Activated CD4-positive, alpha-beta T cell treated with anti-CD3 and anti-CD28 coated beads, Interleukin-2, Interleukin-6, amounts not matched to agents 100 ng/mL and 50 ng/mL, durations not matched to agents 16 hours and 8 hours (primary cell): ENCODE measurements at regions not wholly inside any gene's neighbourhood (a gene's known extent, or its start where the extent isn't known, plus 50 kb on each side); places are given as distances from the start of the nearest gene placed in this dataset.

ENCODE experiments used
- DNase-seq: peaks from one replicate; pipeline ENCODE4 v3.0.0-alpha.2; 2020

- DNase-seq = no peak
Measured at GRCh38 chr4:137310166-137310565, 222.1 kb downstream of the PCDH18 start.

DNA sequence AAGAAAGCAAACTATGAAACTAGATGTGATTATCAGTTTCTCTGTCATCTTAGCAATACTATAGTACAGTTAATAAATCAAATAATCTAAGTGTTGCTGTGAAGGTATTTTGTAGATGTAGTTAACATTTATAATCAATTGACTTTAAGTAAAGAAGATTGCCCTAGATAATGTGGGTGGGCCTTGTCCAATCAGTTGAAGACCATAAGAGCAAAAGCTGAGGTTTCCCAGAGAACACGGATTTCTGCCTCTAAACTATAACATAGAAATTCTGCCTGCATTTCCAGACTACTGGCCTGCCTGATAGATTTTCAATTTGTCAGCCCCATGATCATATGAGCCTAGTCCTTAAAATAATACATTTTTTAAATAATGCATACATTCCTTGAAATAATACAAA is 222.9 kb downstream of the PCDH18 start:
- no peak for DNase-seq

- DNase-seq = no peak
Measured at GRCh38 chr4:137307806-137308205, 224.5 kb downstream of the PCDH18 start.

DNA sequence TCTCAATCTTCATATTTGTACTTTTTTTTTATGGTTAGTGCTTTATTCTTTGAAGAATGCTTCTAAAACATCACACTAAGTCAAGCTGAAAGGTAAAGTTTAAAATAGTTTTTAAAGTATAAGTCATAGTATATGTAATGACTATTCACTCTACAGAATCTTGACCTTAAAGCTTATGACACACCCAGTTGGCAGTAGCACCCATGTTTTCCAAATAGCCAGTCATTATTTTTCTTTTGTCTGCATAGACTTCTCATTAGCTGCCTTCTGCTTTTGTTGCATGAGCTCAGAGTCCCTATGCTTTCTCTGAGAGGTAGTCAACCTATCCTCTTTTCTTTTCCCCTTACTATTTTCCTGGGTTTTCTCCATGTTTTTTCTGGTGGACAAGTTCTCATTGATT is 231.5 kb downstream of the PCDH18 start:
- no peak for DNase-seq

GRCh38 chr4:137299281-137299680 is 233.0 kb downstream of the PCDH18 start:
- no peak for DNase-seq

DNA sequence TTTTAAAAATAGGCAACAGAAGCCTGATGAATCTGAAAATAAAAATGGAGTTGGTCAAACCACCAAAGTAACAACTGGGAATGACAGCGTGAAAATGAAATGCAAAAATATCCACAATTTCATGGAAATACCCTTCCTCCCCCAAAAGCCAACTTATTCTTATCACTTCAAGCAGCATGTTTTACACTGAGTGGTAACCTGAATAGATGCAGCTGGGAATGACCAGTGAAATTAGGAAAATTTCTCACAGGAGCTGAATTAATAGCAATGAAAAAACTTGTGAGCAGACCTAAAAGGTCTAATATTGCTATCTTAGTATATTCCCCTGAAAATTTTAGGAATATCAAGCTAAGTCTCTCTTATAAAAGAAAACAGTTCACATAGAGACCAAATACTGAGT is 239.0 kb downstream of the PCDH18 start:
- DNase-seq = no peak

- DNase-seq = no peak
Measured at GRCh38 chr4:137283737-137284136, 248.6 kb downstream of the PCDH18 start.

DNA sequence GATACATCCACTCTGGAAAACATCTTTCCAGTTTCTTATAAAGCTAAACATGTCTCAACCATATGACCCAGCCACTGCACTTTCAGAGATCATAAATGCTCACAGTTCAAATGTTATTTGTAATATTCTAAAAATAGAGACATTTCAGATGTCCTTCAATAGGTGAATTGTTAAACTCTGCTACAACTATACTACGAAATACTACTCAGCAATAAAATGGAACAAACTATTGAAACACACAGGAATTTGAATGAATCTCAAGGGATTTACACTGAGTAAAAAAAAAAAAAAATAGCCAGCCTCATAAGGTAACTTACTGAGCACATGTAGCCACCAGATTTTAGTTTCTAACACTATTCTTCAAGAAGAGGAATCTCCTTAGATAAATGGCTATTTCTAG is 253.9 kb downstream of the PCDH18 start:
- no peak for DNase-seq

DNA sequence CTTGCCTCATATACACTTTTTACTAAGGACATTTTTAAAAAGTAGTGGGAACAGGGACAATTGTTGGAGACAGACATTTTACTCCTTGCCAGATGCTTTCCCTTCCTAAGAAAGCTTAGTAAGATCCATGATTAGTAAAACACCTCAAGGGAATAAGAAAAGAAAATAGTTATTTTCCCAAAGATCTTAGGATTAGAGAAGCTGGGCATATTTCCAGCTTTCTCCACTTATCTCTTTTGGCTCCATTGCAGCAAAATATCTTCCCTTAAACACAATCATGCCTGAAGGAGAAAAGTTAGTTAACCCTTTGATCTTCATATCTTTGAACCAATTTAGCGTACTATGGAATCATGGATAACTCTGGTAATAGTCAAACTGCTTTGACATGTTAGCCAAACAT is 257.9 kb downstream of the PCDH18 start:
- DNase-seq = no peak

- DNase-seq = no peak
Measured at GRCh38 chr4:137267024-137267423, 265.3 kb downstream of the PCDH18 start.

DNA sequence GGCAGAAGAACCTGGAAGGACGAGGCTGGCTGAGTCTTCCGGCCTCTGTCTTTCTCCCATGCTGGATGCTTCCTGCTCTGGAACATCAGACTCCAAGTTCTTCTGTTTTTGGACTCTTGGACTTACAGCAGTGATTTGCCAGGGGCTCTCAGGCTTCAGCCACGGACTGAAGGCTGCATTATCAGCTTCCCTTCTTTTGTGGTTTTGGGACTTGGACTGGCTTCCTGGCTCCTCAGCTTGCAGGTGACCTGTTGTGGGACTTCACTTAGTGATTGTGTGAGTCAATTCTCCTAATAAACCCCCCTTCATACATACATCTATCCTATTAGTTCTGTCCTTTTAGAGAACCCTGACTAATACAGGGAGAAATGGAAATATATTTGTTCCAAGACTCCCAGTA is 265.8 kb downstream of the PCDH18 start:
- no peak for DNase-seq

- no peak for DNase-seq
Measured at GRCh38 chr4:137263206-137263605, 269.1 kb downstream of the PCDH18 start.

GRCh38 chr4:137253949-137254348 is 278.3 kb downstream of the PCDH18 start:
- DNase-seq = no peak

DNA sequence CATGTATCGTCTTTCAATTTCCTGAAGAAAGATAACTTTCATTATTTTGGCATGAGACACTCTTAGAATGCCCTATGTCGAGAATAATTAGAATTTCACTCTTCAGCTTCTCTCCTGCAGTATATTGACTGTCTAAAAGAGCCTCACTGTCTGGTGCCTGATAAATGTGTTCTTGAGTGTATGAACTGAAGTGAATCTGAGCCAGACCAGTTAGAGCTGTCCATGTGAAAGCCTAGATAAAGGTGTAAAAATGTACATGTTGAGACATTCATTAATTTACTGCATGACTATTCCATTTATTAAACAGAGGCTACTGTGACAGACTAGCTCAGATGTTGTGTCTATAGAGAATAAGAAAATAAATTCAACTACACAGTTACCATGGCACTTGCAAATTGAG is 283.2 kb downstream of the PCDH18 start:
- no peak for DNase-seq

- DNase-seq = no peak
Measured at GRCh38 chr4:137238456-137239162, 293.7 kb downstream of the PCDH18 start.

DNA sequence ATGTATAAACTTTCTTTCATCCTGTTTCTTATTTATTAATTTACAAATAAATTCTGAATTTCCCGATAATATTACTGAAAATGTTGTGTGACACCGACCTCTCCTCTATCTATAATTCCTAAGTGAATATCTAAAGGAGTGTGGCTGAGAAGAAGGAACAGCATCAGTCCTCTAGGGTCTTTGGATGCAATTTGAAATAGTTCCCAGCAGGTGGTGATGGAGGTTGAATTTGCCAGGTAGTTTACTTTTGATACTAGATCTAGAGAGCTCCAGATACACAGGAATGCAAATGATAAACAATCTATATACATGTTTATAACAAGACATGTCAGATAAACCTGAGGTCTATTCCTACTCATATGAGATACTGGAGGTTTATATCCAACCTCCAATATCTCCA is 305.4 kb downstream of the PCDH18 start:
- DNase-seq = no peak

- no peak for DNase-seq
Measured at GRCh38 chr4:137226221-137226620, 306.1 kb downstream of the PCDH18 start.

- DNase-seq = no peak
Measured at GRCh38 chr4:137213372-137214173, 318.7 kb downstream of the PCDH18 start.

GRCh38 chr4:137212601-137213000 is 319.7 kb downstream of the PCDH18 start:
- no peak for DNase-seq

GRCh38 chr4:137209240-137209639 is 323.1 kb downstream of the PCDH18 start:
- DNase-seq = no peak

- DNase-seq = no peak
Measured at GRCh38 chr4:137206781-137207180, 325.5 kb downstream of the PCDH18 start.

DNA sequence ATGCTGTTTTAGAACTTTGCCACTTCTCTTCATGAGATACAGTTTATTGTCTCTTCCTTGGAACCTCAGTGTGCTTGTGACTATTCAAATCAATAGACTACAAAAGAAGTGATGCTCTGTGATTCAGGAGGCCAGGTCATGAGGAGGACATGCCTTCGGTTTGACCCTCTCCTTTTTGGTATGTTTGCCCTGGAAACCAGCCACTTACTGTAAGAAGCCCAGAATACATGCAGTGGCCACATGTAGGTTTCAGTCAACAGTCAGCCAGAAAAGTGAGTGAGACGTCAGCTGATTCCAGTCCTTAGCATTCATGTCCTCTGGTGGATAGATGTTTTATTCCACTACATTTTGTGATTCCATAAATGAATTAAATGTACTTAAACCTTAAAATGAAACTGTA is 328.7 kb downstream of the PCDH18 start:
- no peak for DNase-seq

DNA sequence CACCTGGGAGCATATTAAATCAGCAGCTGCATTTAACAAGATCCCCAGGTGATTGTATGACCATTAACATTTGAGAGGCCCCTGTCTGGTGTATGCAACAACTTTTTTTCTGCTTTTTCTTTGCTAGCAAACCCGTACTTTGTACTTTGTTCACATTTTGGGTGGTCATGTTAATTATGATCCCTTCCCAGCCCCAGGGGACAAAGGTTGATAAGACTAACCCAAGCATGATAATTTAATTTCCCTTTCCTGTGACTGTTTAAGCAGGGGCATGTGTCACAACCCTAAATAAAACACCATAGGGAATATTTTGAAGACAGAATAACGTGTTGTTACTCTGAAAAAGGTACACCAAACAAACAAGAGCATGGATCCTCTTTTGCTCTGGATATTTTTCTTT is 332.0 kb downstream of the PCDH18 start:
- no peak for DNase-seq

GRCh38 chr4:137198791-137199190 is 333.5 kb downstream of the PCDH18 start:
- DNase-seq = no peak

DNA sequence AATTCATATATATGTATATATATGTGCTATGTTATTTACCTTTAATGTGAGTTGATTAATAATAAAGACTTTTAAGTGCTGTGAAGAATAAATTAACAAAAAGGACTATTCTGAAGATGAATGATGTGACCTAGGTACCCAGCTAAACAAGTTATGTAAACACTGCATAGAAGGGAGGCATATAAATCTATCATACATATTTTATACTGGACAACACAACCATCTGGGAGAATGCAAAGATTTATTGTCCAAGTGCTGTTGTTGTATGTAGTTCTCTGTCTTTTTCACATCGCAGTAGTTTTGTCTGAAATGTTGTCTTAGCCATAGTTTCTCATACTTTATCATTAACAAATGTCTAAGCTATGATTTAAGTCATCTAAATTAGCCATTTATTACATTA is 337.6 kb downstream of the PCDH18 start:
- no peak for DNase-seq
